Activated naive CD4-positive, alpha-beta T cell treated with Interleukin-2 at 50 U/mL for 16 hours (primary cell): ENCODE measurements at regions not wholly inside any gene's neighbourhood (a gene's known extent, or its start where the extent isn't known, plus 50 kb on each side); places are given as distances from the start of the nearest gene placed in this dataset.

ENCODE experiments used
- DNase-seq: peaks from one replicate; pipeline ENCODE4 v3.0.0-alpha.2; 2020

- no peak for DNase-seq
Observed at GRCh38 chr11:29336727-29337575, 679.9 kb downstream of the KCNA4 start.

GRCh38 chr11:29334776-29335130 is 682.1 kb downstream of the KCNA4 start:
- DNase-seq, result no peak

GRCh38 chr11:29333993-29334775 is 682.6 kb downstream of the KCNA4 start:
- DNase-seq, result no peak

- DNase-seq, result no peak
Observed at GRCh38 chr11:29331451-29332010, 685.3 kb downstream of the KCNA4 start.

- no peak for DNase-seq
Observed at GRCh38 chr11:29328961-29329441, 687.8 kb downstream of the KCNA4 start.

GRCh38 chr11:29327891-29328290 is 688.9 kb downstream of the KCNA4 start:
- no peak for DNase-seq

- no peak for DNase-seq
Observed at GRCh38 chr11:29326757-29327156, 690.1 kb downstream of the KCNA4 start.

GRCh38 chr11:29324328-29324727 is 692.5 kb downstream of the KCNA4 start:
- no peak for DNase-seq

GRCh38 chr11:29321293-29322132 is 695.3 kb downstream of the KCNA4 start:
- DNase-seq, result no peak

GRCh38 chr11:29320196-29320595 is 696.6 kb downstream of the KCNA4 start:
- no peak for DNase-seq

- DNase-seq, result no peak
Observed at GRCh38 chr11:29319210-29319609, 697.6 kb downstream of the KCNA4 start.

GRCh38 chr11:29318134-29318845 is 698.5 kb downstream of the KCNA4 start:
- DNase-seq, result no peak

GRCh38 chr11:29317694-29318093 is 699.1 kb downstream of the KCNA4 start:
- no peak for DNase-seq

GRCh38 chr11:29315275-29315674 is 701.6 kb downstream of the KCNA4 start:
- no peak for DNase-seq

- DNase-seq, result no peak
Observed at GRCh38 chr11:29314211-29314610, 702.6 kb downstream of the KCNA4 start.

GRCh38 chr11:29312812-29313211 is 704.0 kb downstream of the KCNA4 start:
- no peak for DNase-seq

GRCh38 chr11:29310725-29311342 is 706.0 kb downstream of the KCNA4 start:
- no peak for DNase-seq

GRCh38 chr11:29309992-29310391 is 706.8 kb downstream of the KCNA4 start:
- DNase-seq, result no peak

GRCh38 chr11:29306527-29306926 is 710.3 kb downstream of the KCNA4 start:
- DNase-seq, result no peak

- DNase-seq, result no peak
Observed at GRCh38 chr11:29305456-29306232, 711.2 kb downstream of the KCNA4 start.

- no peak for DNase-seq
Observed at GRCh38 chr11:29300420-29300819, 716.4 kb downstream of the KCNA4 start.
